ENCODE measurements at regions not wholly inside any gene's neighbourhood (a gene's known extent, or its start where the extent isn't known, plus 50 kb on each side); places are given as distances from the start of the nearest gene placed in this dataset.

- peaks cover 7% of the 10 kb centered on the region for H3K9me3 ChIP-seq
- no peak overlapping the region for H3K27ac Mint-ChIP-seq
- H3K4me1 ChIP-seq (ENCODE audit: control insufficient read depth in 1 of 2, extremely low read depth in 1 of 2, insufficient read depth in 2 of 2, low read length in 2 of 2) = peaks cover 0 to 20% of the 10 kb centered on the region in 2 experiments
- WGBS (ENCODE audit: insufficient coverage) = no CpG with 5 or more reads among the region's 1 CpG
- ChIA-PET POLR2A (interaction anchor here in 1 of 2 donors (0.5 kb wide), 1 partner anchor 1254 kb away, joined by 3 read pairs; no protein-coding TSS in a partner anchor), CTCF (interaction anchor here in 1 of 2 donors (2.2 kb wide), 1 partner anchor 34 kb away, joined by 10 read pairs; no protein-coding TSS in a partner anchor)
- peaks cover 33 to 54% of the 10 kb centered on the region in 2 donors for H3K27me3 Mint-ChIP-seq
- DNase-seq (no peak), ATAC-seq (replicated peaks in 1 of 4) (no peak)
- H3K27ac ChIP-seq (ENCODE audit: low read length) = no peak overlapping the region
- H3K36me3 Mint-ChIP-seq = peaks cover 3% of the 10 kb centered on the region
- H3K4me3 Mint-ChIP-seq = no peak overlapping the region
- peaks cover 17 to 20% of the 10 kb centered on the region in 2 experiments for H3K27me3 ChIP-seq (replicated peaks in 1 of 2; ENCODE audit: control insufficient read depth in 2 of 2, extremely low read depth in 1 of 2, insufficient read depth in 2 of 2, low read length in 1 of 2)
- H3K4me3 ChIP-seq (ENCODE audit: control insufficient read depth in 1 of 2, extremely low read depth in 1 of 2, low read length in 1 of 2) = no peak overlapping the region
- peaks cover 11 to 14% (median 13%) of the 10 kb centered on the region in 3 donors for H3K4me1 Mint-ChIP-seq
- no peaks in the 10 kb centered on the region for H3K36me3 ChIP-seq (ENCODE audit: control insufficient read depth in 2 of 2, extremely low read depth in 1 of 2, insufficient read depth in 1 of 2, low read length in 1 of 2)
- peaks cover 0 to 11% (median 8%) of the 10 kb centered on the region in 3 donors for H3K9me3 Mint-ChIP-seq
These were observed 225.8 kb downstream of the MEF2C start for GRCh38 chr5:88657136-88657535.

- peaks cover 32 to 55% of the 10 kb centered on the region in 2 donors for H3K27me3 Mint-ChIP-seq
- H3K36me3 Mint-ChIP-seq = peaks cover 2% of the 10 kb centered on the region
- Histone ChIP-seq H3K27ac (ENCODE audit: low read length) (no peak overlapping the region), H3K27me3 (replicated peaks in 1 of 2; ENCODE audit: control insufficient read depth in 2 of 2, extremely low read depth in 1 of 2, insufficient read depth in 2 of 2, low read length in 1 of 2) (peaks cover 18 to 19% of the 10 kb centered on the region in 2 experiments), H3K4me1 (ENCODE audit: control insufficient read depth in 1 of 2, extremely low read depth in 1 of 2, insufficient read depth in 2 of 2, low read length in 2 of 2) (peaks cover 0 to 19% of the 10 kb centered on the region in 2 experiments), H3K36me3 (ENCODE audit: control insufficient read depth in 2 of 2, extremely low read depth in 1 of 2, insufficient read depth in 1 of 2, low read length in 1 of 2) (no peaks in the 10 kb centered on the region), H3K4me3 (ENCODE audit: control insufficient read depth in 1 of 2, extremely low read depth in 1 of 2, low read length in 1 of 2) (no peak overlapping the region), H3K9me3 (peaks cover 7% of the 10 kb centered on the region)
- no peak for ATAC-seq (replicated peaks in 1 of 4)
- 67% methylated on average over 1 of the region's 5 CpGs for WGBS (ENCODE audit: insufficient coverage)
- ChIA-PET POLR2A (no interaction called here), CTCF (interaction anchor here in 1 of 2 donors (0.6 kb wide), 1 partner anchor 376 kb away, joined by 3 read pairs; no protein-coding TSS in a partner anchor)
- peaks cover 0 to 11% (median 8%) of the 10 kb centered on the region in 3 donors for H3K9me3 Mint-ChIP-seq
- H3K4me3 Mint-ChIP-seq = no peak overlapping the region
- H3K27ac Mint-ChIP-seq = no peak overlapping the region
- H3K4me1 Mint-ChIP-seq = peaks cover 9 to 13% (median 10%) of the 10 kb centered on the region in 3 donors
- no peak for DNase-seq
These were observed 226.6 kb downstream of the MEF2C start for GRCh38 chr5:88656221-88656950.

DNA sequence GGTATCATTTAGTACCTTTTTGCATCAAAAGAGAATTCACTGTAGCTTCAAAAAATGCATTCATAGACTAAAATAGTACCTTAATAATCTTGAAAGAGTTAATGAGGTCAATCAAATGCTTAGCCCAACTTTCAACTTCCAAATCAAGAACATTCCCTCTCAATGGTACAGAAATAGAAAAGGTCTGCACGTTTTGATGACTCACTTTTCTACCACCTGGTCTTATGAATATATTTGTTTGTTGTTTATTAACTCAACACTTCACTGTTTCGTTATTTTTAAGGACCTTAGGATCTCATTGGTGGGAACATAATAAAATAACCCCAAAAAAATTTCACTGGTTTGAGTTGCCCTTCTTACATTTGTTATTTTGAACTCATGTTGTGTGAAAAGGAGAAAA is 229.5 kb downstream of the MEF2C start:
- H3K4me3 Mint-ChIP-seq = no peak overlapping the region
- peaks cover 0 to 7% (median 5%) of the 10 kb centered on the region in 3 donors for H3K9me3 Mint-ChIP-seq
- Histone ChIP-seq H3K9me3 (peaks cover 7% of the 10 kb centered on the region), H3K36me3 (ENCODE audit: control insufficient read depth in 2 of 2, extremely low read depth in 1 of 2, insufficient read depth in 1 of 2, low read length in 1 of 2) (no peaks in the 10 kb centered on the region), H3K27ac (ENCODE audit: low read length) (no peak overlapping the region), H3K4me3 (ENCODE audit: control insufficient read depth in 1 of 2, extremely low read depth in 1 of 2, low read length in 1 of 2) (no peak overlapping the region), H3K4me1 (ENCODE audit: control insufficient read depth in 1 of 2, extremely low read depth in 1 of 2, insufficient read depth in 2 of 2, low read length in 2 of 2) (no peaks in the 10 kb centered on the region), H3K27me3 (replicated peaks in 1 of 2; ENCODE audit: control insufficient read depth in 2 of 2, extremely low read depth in 1 of 2, insufficient read depth in 2 of 2, low read length in 1 of 2) (peaks cover 0 to 10% of the 10 kb centered on the region in 2 experiments)
- WGBS (ENCODE audit: insufficient coverage) = no CpG with 5 or more reads among the region's 2 CpGs
- H3K27ac Mint-ChIP-seq = no peak overlapping the region
- CTCF ChIA-PET = no interaction called here
- POLR2A ChIA-PET = no interaction called here
- H3K4me1 Mint-ChIP-seq = no peaks in the 10 kb centered on the region
- ATAC-seq (replicated peaks in 1 of 4) = no peak
- DNase-seq = no peak
- no peaks in the 10 kb centered on the region for H3K36me3 Mint-ChIP-seq
- H3K27me3 Mint-ChIP-seq = peaks cover 31 to 40% of the 10 kb centered on the region in 2 donors

DNA sequence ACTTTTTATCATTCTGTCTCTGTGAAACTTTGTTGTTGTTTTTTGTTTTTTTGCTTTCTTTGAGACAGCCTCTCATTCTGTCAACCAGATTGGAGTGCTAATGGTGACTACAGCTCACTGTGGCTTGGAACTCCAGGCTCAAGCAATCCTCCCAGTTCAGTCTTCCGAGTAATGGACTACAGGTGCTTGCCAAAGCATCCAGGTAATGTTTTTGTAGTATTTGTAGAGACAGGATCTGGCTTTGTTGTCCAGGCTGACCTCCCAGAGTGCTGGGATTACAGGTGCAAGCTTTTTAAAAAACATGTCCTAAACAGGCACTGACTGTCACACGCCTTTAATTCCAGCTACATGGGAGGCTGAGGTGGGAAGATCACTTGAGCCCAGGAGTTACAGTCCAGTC is 235.1 kb downstream of the MEF2C start:
- H3K9me3 ChIP-seq = no peaks in the 10 kb centered on the region
- no peaks in the 10 kb centered on the region for H3K4me1 Mint-ChIP-seq
- no peaks in the 10 kb centered on the region for H3K4me1 ChIP-seq (ENCODE audit: control insufficient read depth in 1 of 2, extremely low read depth in 1 of 2, insufficient read depth in 2 of 2, low read length in 2 of 2)
- no peaks in the 10 kb centered on the region for H3K36me3 ChIP-seq (ENCODE audit: control insufficient read depth in 2 of 2, extremely low read depth in 1 of 2, insufficient read depth in 1 of 2, low read length in 1 of 2)
- ATAC-seq (replicated peaks in 1 of 4) = no peak
- CTCF ChIA-PET = interaction anchor here (0.6 to 1.0 kb wide), 2 partner anchors 44 to 146 kb away, joined by 4 read pairs; no protein-coding TSS in a partner anchor
- H3K27ac ChIP-seq (ENCODE audit: low read length) = no peak overlapping the region
- DNase-seq = no peak
- no peak overlapping the region for H3K4me3 ChIP-seq (ENCODE audit: control insufficient read depth in 1 of 2, extremely low read depth in 1 of 2, low read length in 1 of 2)
- 33% methylated on average over 1 of the region's 2 CpGs for whole genome bisulfite sequencing (ENCODE audit: insufficient coverage)
- no peak overlapping the region for H3K27ac Mint-ChIP-seq
- no peaks in the 10 kb centered on the region for H3K9me3 Mint-ChIP-seq
- H3K36me3 Mint-ChIP-seq = no peaks in the 10 kb centered on the region
- POLR2A ChIA-PET = interaction anchor here in 1 of 2 donors (0.7 kb wide), 1 partner anchor 1254 kb away, joined by 7 read pairs; no protein-coding TSS in a partner anchor
- H3K27me3 Mint-ChIP-seq = peaks cover 28 to 29% of the 10 kb centered on the region in 2 donors
- H3K27me3 ChIP-seq (replicated peaks in 1 of 2; ENCODE audit: control insufficient read depth in 2 of 2, extremely low read depth in 1 of 2, insufficient read depth in 2 of 2, low read length in 1 of 2) = peaks cover 0 to 2% of the 10 kb centered on the region in 2 experiments
- H3K4me3 Mint-ChIP-seq = no peak overlapping the region

DNA sequence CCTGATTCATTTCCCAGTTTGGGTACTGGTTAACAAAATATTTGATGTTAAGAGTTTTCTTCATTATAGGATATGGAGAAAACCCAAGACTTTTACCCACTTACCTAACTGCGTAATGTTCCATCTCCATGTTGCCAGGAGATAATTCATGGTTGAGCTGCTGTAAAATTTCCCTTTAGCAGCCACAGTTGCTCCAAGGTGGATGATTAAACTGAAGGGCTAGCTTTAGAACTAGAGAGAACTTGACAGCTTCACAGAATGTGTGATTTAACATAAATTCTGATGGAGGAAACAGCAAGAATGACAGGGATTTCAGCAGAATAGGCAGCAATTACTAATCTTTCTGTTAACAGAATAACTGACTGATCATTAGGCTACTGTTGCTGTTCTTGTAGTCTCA is 236.1 kb downstream of the MEF2C start:
- no peak for ATAC-seq (replicated peaks in 1 of 4)
- Histone ChIP-seq H3K9me3 (no peaks in the 10 kb centered on the region), H3K27me3 (replicated peaks in 1 of 2; ENCODE audit: control insufficient read depth in 2 of 2, extremely low read depth in 1 of 2, insufficient read depth in 2 of 2, low read length in 1 of 2) (peaks cover 0 to under 1% of the 10 kb centered on the region in 2 experiments), H3K27ac (ENCODE audit: low read length) (no peak overlapping the region), H3K4me1 (ENCODE audit: control insufficient read depth in 1 of 2, extremely low read depth in 1 of 2, insufficient read depth in 2 of 2, low read length in 2 of 2) (no peaks in the 10 kb centered on the region), H3K4me3 (ENCODE audit: control insufficient read depth in 1 of 2, extremely low read depth in 1 of 2, low read length in 1 of 2) (no peak overlapping the region), H3K36me3 (ENCODE audit: control insufficient read depth in 2 of 2, extremely low read depth in 1 of 2, insufficient read depth in 1 of 2, low read length in 1 of 2) (no peaks in the 10 kb centered on the region)
- Mint-ChIP-seq H3K4me3 (no peak overlapping the region), H3K27ac (no peak overlapping the region), H3K4me1 (no peaks in the 10 kb centered on the region), H3K9me3 (no peaks in the 10 kb centered on the region), H3K27me3 (peaks cover 23 to 27% of the 10 kb centered on the region in 2 donors), H3K36me3 (no peaks in the 10 kb centered on the region)
- WGBS (ENCODE audit: insufficient coverage) = no CpG with 5 or more reads among the region's 1 CpG
- CTCF ChIA-PET = no interaction called here
- POLR2A ChIA-PET = no interaction called here
- DNase-seq = no peak

GRCh38 chr5:88644676-88645075 is 238.3 kb downstream of the MEF2C start:
- Histone ChIP-seq H3K9me3 (no peaks in the 10 kb centered on the region), H3K27ac (ENCODE audit: low read length) (no peak overlapping the region), H3K4me1 (ENCODE audit: control insufficient read depth in 1 of 2, extremely low read depth in 1 of 2, insufficient read depth in 2 of 2, low read length in 2 of 2) (no peaks in the 10 kb centered on the region), H3K27me3 (replicated peaks in 1 of 2; ENCODE audit: control insufficient read depth in 2 of 2, extremely low read depth in 1 of 2, insufficient read depth in 2 of 2, low read length in 1 of 2) (no peaks in the 10 kb centered on the region), H3K4me3 (ENCODE audit: control insufficient read depth in 1 of 2, extremely low read depth in 1 of 2, low read length in 1 of 2) (no peak overlapping the region), H3K36me3 (ENCODE audit: control insufficient read depth in 2 of 2, extremely low read depth in 1 of 2, insufficient read depth in 1 of 2, low read length in 1 of 2) (no peaks in the 10 kb centered on the region)
- Mint-ChIP-seq H3K4me1 (no peaks in the 10 kb centered on the region), H3K4me3 (no peak overlapping the region), H3K27me3 (peaks cover 10 to 20% of the 10 kb centered on the region in 2 donors), H3K36me3 (no peaks in the 10 kb centered on the region), H3K27ac (no peak overlapping the region), H3K9me3 (no peaks in the 10 kb centered on the region)
- ATAC-seq (replicated peaks in 1 of 4) (no peak), DNase-seq (no peak)
- ChIA-PET POLR2A (no interaction called here), CTCF (no interaction called here)
- WGBS (ENCODE audit: insufficient coverage) = 40% methylated on average over 1 of the region's 3 CpGs

Data from T-cell (primary cell).